ENCODE measurements at regions not wholly inside any gene's neighbourhood (a gene's known extent, or its start where the extent isn't known, plus 50 kb on each side); places are given as distances from the start of the nearest gene placed in this dataset.
"Not testable (repeated sequence)": the region's sequence is repeated elsewhere in the genome, so short reads cannot be mapped to it uniquely, and the experiment has no call there.

DNA sequence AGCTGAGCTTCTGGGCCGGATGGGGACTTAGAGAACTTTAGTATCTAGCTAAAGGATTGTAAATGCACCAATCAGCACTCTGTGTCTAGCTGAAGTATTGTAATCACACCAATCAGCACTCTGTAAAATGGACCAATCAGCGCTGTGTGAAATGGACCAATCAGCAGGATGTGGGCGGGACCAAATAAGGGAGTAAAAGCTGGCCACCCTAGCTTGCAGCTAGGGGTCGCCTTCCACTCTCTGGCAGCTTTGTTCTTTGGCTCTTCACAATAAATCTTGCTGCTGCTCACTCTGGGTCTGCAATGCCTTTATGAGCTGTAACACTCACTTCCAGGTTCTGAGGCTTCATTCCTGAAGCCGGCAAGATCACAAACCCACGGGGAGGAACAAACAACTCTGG lies 354.0 kb downstream of the PRR16 start:
- 82 to 86% (median 84%) methylated on average over 6 of the region's 6 CpGs for WGBS, 4 donors
- H3K27me3 ChIP-seq, result no peaks in the 10 kb centered on the region
- no peak overlapping the region for H3K4me3 ChIP-seq
- TF ChIP-seq, protein P1, sequence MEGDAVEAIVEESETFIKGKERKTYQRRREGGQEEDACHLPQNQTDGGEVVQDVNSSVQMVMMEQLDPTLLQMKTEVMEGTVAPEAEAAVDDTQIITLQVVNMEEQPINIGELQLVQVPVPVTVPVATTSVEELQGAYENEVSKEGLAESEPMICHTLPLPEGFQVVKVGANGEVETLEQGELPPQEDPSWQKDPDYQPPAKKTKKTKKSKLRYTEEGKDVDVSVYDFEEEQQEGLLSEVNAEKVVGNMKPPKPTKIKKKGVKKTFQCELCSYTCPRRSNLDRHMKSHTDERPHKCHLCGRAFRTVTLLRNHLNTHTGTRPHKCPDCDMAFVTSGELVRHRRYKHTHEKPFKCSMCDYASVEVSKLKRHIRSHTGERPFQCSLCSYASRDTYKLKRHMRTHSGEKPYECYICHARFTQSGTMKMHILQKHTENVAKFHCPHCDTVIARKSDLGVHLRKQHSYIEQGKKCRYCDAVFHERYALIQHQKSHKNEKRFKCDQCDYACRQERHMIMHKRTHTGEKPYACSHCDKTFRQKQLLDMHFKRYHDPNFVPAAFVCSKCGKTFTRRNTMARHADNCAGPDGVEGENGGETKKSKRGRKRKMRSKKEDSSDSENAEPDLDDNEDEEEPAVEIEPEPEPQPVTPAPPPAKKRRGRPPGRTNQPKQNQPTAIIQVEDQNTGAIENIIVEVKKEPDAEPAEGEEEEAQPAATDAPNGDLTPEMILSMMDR (IDR thresholded peaks at IDR 0.05), result no peak
- TF ChIP-seq POLR2A (IDR thresholded peaks at IDR 0.05), result no peak
- no peaks in the 10 kb centered on the region for H3K4me1 ChIP-seq
- DNase-seq, result no peak
- H3K36me3 ChIP-seq, result no peaks in the 10 kb centered on the region
- peaks cover 0 to 5% (median 0%) of the 10 kb centered on the region in 12 donors for H3K9me3 ChIP-seq
- ATAC-seq, result no peak
- no peak overlapping the region for H3K27ac ChIP-seq
- intact Hi-C loops (cut with DNase I), result loop anchor here in 4 of 10 donors (5.0 to 10.0 kb wide), 2 partner anchors 1057 to 1129 kb away; no protein-coding TSS in a partner anchor

DNA sequence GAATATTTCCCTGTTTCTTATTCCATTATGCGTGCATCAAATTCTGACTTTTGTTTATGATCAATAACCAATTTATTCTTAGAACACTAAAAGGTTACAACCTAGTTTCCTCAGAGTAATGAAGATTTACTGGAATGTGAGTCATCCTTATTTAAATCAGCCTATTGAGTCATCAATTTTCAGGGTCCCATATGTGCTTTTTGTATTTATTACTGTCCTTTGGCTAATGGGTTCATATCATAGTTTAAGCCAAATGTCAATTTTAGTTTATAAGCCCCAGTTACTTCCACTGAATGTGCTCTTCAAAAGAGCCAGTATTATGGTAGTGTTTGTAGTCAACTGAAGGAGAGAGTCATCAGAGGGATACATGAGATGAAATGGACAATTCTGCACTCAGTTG lies 359.2 kb downstream of the PRR16 start:
- no peaks in the 10 kb centered on the region for H3K9me3 ChIP-seq
- TF ChIP-seq, protein P1 (IDR thresholded peaks at IDR 0.05), result no peak
- no peak for TF ChIP-seq POLR2A (IDR thresholded peaks at IDR 0.05)
- no peaks in the 10 kb centered on the region for H3K27me3 ChIP-seq
- no peak for DNase-seq
- no peak overlapping the region for H3K27ac ChIP-seq
- no peak for ATAC-seq
- H3K36me3 ChIP-seq, result no peaks in the 10 kb centered on the region
- H3K4me1 ChIP-seq, result no peaks in the 10 kb centered on the region
- WGBS, 4 donors, result 85 to 96% (median 91%) methylated on average over 1 of the region's 1 CpG
- H3K4me3 ChIP-seq, result no peak overlapping the region
- intact Hi-C loops (cut with DNase I), result loop anchor here in 1 of 10 donors (10.0 kb wide), 1 partner anchor 1121 kb away; no protein-coding TSS in a partner anchor

DNA sequence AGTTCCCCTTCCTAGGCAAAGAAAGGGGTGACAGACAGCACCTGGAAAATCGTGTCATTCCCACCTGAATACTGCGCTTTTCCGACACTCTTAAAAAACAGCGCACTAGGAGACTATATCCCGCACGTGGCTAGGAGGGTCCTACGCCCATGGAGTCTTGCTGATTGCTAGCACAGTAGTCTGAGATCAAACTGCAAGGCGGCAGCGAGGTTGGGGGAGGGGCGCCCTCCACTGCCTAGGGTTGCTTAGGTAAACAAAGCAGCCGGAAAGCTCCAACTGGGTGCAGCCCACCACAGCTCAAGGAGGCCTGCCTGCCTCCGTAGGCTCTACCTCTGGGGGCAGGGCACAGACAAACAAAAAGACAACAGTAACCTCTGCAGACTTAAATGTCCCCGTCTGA lies 367.5 kb downstream of the PRR16 start:
- H3K27me3 ChIP-seq; H3K27ac ChIP-seq; intact Hi-C loops (cut with DNase I); DNase-seq; H3K9me3 ChIP-seq; H3K4me3 ChIP-seq; ATAC-seq; H3K4me1 ChIP-seq; H3K36me3 ChIP-seq: not testable (repeated sequence)
- 77 to 95% (median 87%) methylated on average over 11 to 13 of the region's 13 CpGs for WGBS, 4 donors

DNA sequence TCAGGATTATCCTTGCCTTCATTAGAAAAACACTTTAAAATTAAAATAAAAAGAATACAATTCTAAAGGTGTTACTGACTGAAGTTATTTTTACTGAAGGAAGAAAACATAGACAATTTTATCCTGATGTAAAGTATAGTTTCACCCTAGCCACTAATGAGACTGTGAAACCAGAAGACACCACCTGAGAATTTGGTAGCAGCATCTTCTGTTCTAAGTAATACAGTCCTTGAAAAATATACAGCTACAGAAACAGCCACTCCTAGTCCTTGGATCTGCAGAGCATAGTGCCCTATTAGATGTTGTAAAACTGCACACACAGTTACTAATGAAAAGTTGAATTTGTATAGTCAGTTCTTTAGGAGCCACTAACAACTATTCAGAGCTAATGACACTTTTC lies 377.7 kb downstream of the PRR16 start:
- no peaks in the 10 kb centered on the region for H3K36me3 ChIP-seq
- TF ChIP-seq, protein P1 (IDR thresholded peaks at IDR 0.05), result no peak
- no peak for TF ChIP-seq POLR2A (IDR thresholded peaks at IDR 0.05)
- H3K4me3 ChIP-seq, result no peak overlapping the region
- no peak overlapping the region for H3K27ac ChIP-seq
- intact Hi-C loops (cut with DNase I), result no loop called here
- DNase-seq (no peak), ATAC-seq (no peak)
- no peaks in the 10 kb centered on the region for H3K4me1 ChIP-seq
- no peaks in the 10 kb centered on the region for H3K9me3 ChIP-seq
- H3K27me3 ChIP-seq, result no peaks in the 10 kb centered on the region

DNA sequence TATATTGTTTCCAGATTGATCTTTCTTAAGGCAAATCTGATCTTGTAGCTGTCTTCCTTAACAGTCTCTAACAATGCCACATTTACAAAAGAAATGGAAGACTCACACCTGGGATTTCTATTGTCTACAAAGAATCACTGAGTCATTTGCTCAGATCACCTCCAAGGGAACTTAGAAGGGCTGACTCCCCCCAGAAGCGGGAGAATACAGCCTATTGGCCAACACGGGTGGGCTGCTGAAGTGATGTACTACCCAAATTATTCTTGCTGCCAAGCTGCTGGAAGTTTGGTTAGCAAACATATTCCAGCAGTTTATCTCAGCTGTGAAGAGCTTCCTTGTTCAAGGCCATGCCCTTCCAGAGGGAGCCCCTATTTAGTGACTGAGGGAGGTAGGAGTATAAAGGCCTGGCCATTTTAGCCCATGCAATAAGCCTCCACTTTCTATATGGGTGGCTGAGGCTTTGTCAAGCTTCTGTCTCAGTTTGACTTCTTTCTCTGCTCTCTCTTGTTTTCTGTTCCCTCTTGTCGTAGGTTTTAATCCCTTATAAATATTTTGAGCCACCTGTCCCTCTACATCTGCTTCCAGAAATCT lies 379.4 kb downstream of the PRR16 start:
- DNase-seq (no peak), ATAC-seq (no peak)
- Histone ChIP-seq H3K27me3 (no peaks in the 10 kb centered on the region), H3K36me3 (no peaks in the 10 kb centered on the region), H3K4me3 (no peak overlapping the region), H3K4me1 (no peaks in the 10 kb centered on the region), H3K9me3 (no peaks in the 10 kb centered on the region), H3K27ac (no peak overlapping the region)
- no peak for TF ChIP-seq POLR2A (IDR thresholded peaks at IDR 0.05)
- TF ChIP-seq, protein P1 (IDR thresholded peaks at IDR 0.05), result no peak
- intact Hi-C loops (cut with DNase I), result no loop called here
- 60 to 73% (median 72%) methylated on average over 3 of the region's 3 CpGs for WGBS, 4 donors

All from heart left ventricle (tissue), 16 donors.